H9 (cell line): ENCODE measurements at regions not wholly inside any gene's neighbourhood (a gene's known extent, or its start where the extent isn't known, plus 50 kb on each side); places are given as distances from the start of the nearest gene placed in this dataset.

ENCODE experiments used
- DNase-seq: peaks from one replicate; pipeline ENCODE4 v3.0.0-alpha.2; 2017
- H2AFZ ChIP-seq: one replicate; pipeline ENCODE4 v1.6.1; 2013; ENCODE audit warnings: mild to moderate bottlenecking, low read length, control low read depth, moderate library complexity
- H2AK5ac ChIP-seq: 2 replicates; pipeline ENCODE4 v1.6.1; 2013; ENCODE audit warnings: low read length, control low read depth, mixed read lengths; ENCODE audit not compliant: insufficient read length
- H2BK120ac ChIP-seq: one replicate; pipeline ENCODE4 v1.6.1; 2013; ENCODE audit warnings: low read depth, mild to moderate bottlenecking, low read length, control low read depth, inconsistent platforms; ENCODE audit not compliant: poor library complexity, severe bottlenecking
- H2BK12ac ChIP-seq: 2 replicates; pipeline ENCODE4 v1.6.1; 2013; ENCODE audit warnings: low read length, control low read depth, mixed read lengths, low read depth; ENCODE audit not compliant: insufficient read length
- H2BK15ac ChIP-seq: 2 replicates; pipeline ENCODE4 v1.6.1; 2013; ENCODE audit warnings: low read depth, low read length, control low read depth
- H2BK20ac ChIP-seq: one replicate; pipeline ENCODE4 v1.6.1; 2013; ENCODE audit warnings: low read depth, mild to moderate bottlenecking, low read length, control low read depth, inconsistent platforms; ENCODE audit not compliant: poor library complexity, severe bottlenecking
- H2BK5ac ChIP-seq: 2 replicates; pipeline ENCODE4 v1.6.1; 2013; ENCODE audit warnings: low read length, control low read depth, mixed read lengths; ENCODE audit not compliant: insufficient read length
- H3K14ac ChIP-seq: 2 replicates; pipeline ENCODE4 v1.6.1; 2013; ENCODE audit warnings: low read length, control low read depth; ENCODE audit not compliant: insufficient read depth
- H3K18ac ChIP-seq: 2 replicates; pipeline ENCODE4 v1.6.1; 2013; ENCODE audit warnings: low read depth, mild to moderate bottlenecking, mixed read lengths, low read length, control low read depth; ENCODE audit not compliant: insufficient read length
- H3K23ac ChIP-seq: 2 replicates; pipeline ENCODE4 v1.6.1; 2013; ENCODE audit warnings: low read length, control low read depth, mixed read lengths, low read depth; ENCODE audit not compliant: insufficient read length
- H3K23me2 ChIP-seq: 2 replicates; pipeline ENCODE4 v1.6.1; 2013; ENCODE audit warnings: low read depth, mild to moderate bottlenecking, mixed read lengths, low read length, control low read depth; ENCODE audit not compliant: insufficient read length, poor library complexity, severe bottlenecking
- H3K27ac ChIP-seq: 2 replicates; pipeline ENCODE4 v1.5.1; 2013; ENCODE audit warnings: low read length, control low read depth, mixed read lengths, low read depth; ENCODE audit not compliant: insufficient read length
- H3K27me3 ChIP-seq: 2 replicates; pipeline ENCODE4 v1.6.1; 2013; ENCODE audit warnings: low read length, control low read depth, inconsistent platforms; ENCODE audit not compliant: insufficient read depth
- H3K4ac ChIP-seq: 2 replicates; pipeline ENCODE4 v1.6.1; 2013; ENCODE audit warnings: low read depth, mild to moderate bottlenecking, control low read depth, inconsistent platforms, low read length, moderate library complexity
- H3K4me1 ChIP-seq: 2 replicates; pipeline ENCODE4 v1.6.1; 2013; ENCODE audit warnings: low read length, control low read depth, inconsistent platforms; ENCODE audit not compliant: insufficient read depth
- H3K4me2 ChIP-seq: 2 replicates; pipeline ENCODE4 v1.6.1; 2013; ENCODE audit warnings: low read length, control low read depth, mixed read lengths; ENCODE audit not compliant: insufficient read length, insufficient read depth
- H3K56ac ChIP-seq: 2 replicates; pipeline ENCODE4 v1.6.1; 2013; ENCODE audit warnings: low read depth, mild to moderate bottlenecking, mixed read lengths, low read length, control low read depth; ENCODE audit not compliant: insufficient read length
- H3K79me1 ChIP-seq: 2 replicates; pipeline ENCODE4 v1.6.1; 2013; ENCODE audit warnings: low read depth, mild to moderate bottlenecking, moderate library complexity, low read length, control low read depth, inconsistent platforms; ENCODE audit not compliant: insufficient read depth, poor library complexity, severe bottlenecking
- H3K79me2 ChIP-seq: 2 replicates; pipeline ENCODE4 v1.6.1; 2013; ENCODE audit warnings: low read length, control low read depth, inconsistent platforms; ENCODE audit not compliant: insufficient read depth
- H3K9ac ChIP-seq: 2 replicates; pipeline ENCODE4 v1.6.1; 2013; ENCODE audit warnings: low read length, control low read depth, mixed read lengths; ENCODE audit not compliant: insufficient read length; ENCODE audit errors: extremely low read depth
- H3K9me3 ChIP-seq: one replicate; pipeline ENCODE4 v1.6.1; 2013; ENCODE audit warnings: low read depth, low read length, inconsistent platforms; ENCODE audit not compliant: control insufficient read depth
- H3T11ph ChIP-seq: one replicate; pipeline ENCODE4 v1.6.1; 2013; ENCODE audit warnings: mild to moderate bottlenecking, low read length, control low read depth, inconsistent platforms
- H4K20me1 ChIP-seq: one replicate; pipeline ENCODE4 v1.6.1; 2013; ENCODE audit not compliant: control insufficient read depth, insufficient read length, insufficient read depth
- H4K5ac ChIP-seq: 2 replicates; pipeline ENCODE4 v1.6.1; 2013; ENCODE audit warnings: low read depth, mild to moderate bottlenecking, mixed read lengths, low read length, control low read depth; ENCODE audit not compliant: insufficient read length
- H4K8ac ChIP-seq: replicated peaks from 2 replicates; pipeline ENCODE4 v1.6.1; 2013; ENCODE audit warnings: low read length, control low read depth, mixed read lengths, low read depth; ENCODE audit not compliant: insufficient read length
- H4K91ac ChIP-seq: 2 replicates; pipeline ENCODE4 v1.6.1; 2013; ENCODE audit warnings: low read depth, mild to moderate bottlenecking, moderate library complexity, mixed read lengths, low read length, control low read depth; ENCODE audit not compliant: insufficient read length
- H3K27ac Mint-ChIP-seq, 3 experiments: 2 replicates in 2 of 3; 3 replicates in 1 of 3; pipeline ENCODE4 v1.8.0; 2020 to 2021; ENCODE audit warnings: mixed read lengths in 3 of 3, mild to moderate bottlenecking in 1 of 3, moderate library complexity in 1 of 3
- H3K27me3 Mint-ChIP-seq: 2 replicates; pipeline ENCODE4 v1.8.0; 2021; ENCODE audit warnings: low read depth, mild to moderate bottlenecking, moderate library complexity, mixed read lengths
- H3K36me3 Mint-ChIP-seq, 3 experiments: 2 replicates in 2 of 3; 3 replicates in 1 of 3; pipeline ENCODE4 v1.8.0; 2020 to 2021; ENCODE audit warnings: low read depth in 3 of 3, mixed read lengths in 3 of 3; ENCODE audit not compliant: insufficient read depth in 1 of 3
- H3K4me1 Mint-ChIP-seq, 2 experiments: 2 replicates each; pipeline ENCODE4 v1.8.0; 2020; ENCODE audit warnings: mixed read lengths in 2 of 2
- H3K4me3 Mint-ChIP-seq, 2 experiments: 2 replicates in 1 of 2; 3 replicates in 1 of 2; pipeline ENCODE4 v1.8.0; 2020 to 2021; ENCODE audit warnings: mild to moderate bottlenecking in 2 of 2, mixed read lengths in 2 of 2, moderate library complexity in 1 of 2
- H3K9me3 Mint-ChIP-seq, 2 experiments: 2 replicates in 1 of 2; 3 replicates in 1 of 2; pipeline ENCODE4 v1.8.0; 2020; ENCODE audit warnings: mild to moderate bottlenecking in 2 of 2, mixed read lengths in 2 of 2, moderate library complexity in 1 of 2
- WGBS: extraction: QIAGEN DNeasy Blood & Tissue Kit; methylation state at CpG from one replicate; pipeline ENCODE4 v1.1.7; 2013; ENCODE audit warnings: missing lambda C conversion rate, low lambda C conversion rate, mixed read lengths; ENCODE audit not compliant: insufficient read length; ENCODE audit errors: extremely low coverage; 5-methylcytosine and 5-hydroxymethylcytosine counted together
- TF ChIP-seq, protein P1 (sequence below): fragments of 200-600 bp; sonication (generic); conservative IDR thresholded peaks from 3 replicates; pipeline ENCODE4 v1.8.0; 2021; ENCODE audit warnings: antibody characterized with exemption, mild to moderate bottlenecking

- Histone ChIP-seq H2AFZ (no peak overlapping the region), H2BK15ac (no peak overlapping the region), H2AK5ac (no peak overlapping the region), H3K56ac (no peak overlapping the region), H4K91ac (no peak overlapping the region), H2BK120ac (no peak overlapping the region), H3K4me1 (no peaks in the 10 kb centered on the region), H3K79me2 (no peaks in the 10 kb centered on the region), H3T11ph (no peak overlapping the region), H2BK12ac (no peak overlapping the region), H3K18ac (no peak overlapping the region), H4K5ac (no peak overlapping the region), H3K27ac (no peak overlapping the region), H3K79me1 (no peaks in the 10 kb centered on the region), H4K20me1 (no peaks in the 10 kb centered on the region), H3K9ac (no peak overlapping the region), H3K23ac (no peak overlapping the region), H3K27me3 (no peaks in the 10 kb centered on the region), H3K9me3 (no peaks in the 10 kb centered on the region), H3K4me2 (no peak overlapping the region), H3K23me2 (no peaks in the 10 kb centered on the region), H3K14ac (no peak overlapping the region), H4K8ac (no peak overlapping the region), H2BK5ac (no peak overlapping the region), H2BK20ac (no peak overlapping the region), H3K4ac (no peak overlapping the region)
- TF ChIP-seq, protein P1, sequence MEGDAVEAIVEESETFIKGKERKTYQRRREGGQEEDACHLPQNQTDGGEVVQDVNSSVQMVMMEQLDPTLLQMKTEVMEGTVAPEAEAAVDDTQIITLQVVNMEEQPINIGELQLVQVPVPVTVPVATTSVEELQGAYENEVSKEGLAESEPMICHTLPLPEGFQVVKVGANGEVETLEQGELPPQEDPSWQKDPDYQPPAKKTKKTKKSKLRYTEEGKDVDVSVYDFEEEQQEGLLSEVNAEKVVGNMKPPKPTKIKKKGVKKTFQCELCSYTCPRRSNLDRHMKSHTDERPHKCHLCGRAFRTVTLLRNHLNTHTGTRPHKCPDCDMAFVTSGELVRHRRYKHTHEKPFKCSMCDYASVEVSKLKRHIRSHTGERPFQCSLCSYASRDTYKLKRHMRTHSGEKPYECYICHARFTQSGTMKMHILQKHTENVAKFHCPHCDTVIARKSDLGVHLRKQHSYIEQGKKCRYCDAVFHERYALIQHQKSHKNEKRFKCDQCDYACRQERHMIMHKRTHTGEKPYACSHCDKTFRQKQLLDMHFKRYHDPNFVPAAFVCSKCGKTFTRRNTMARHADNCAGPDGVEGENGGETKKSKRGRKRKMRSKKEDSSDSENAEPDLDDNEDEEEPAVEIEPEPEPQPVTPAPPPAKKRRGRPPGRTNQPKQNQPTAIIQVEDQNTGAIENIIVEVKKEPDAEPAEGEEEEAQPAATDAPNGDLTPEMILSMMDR = no peak
- no peak overlapping the region; a peak in 1 of 7 replicates for H3K27ac Mint-ChIP-seq
- H3K4me3 Mint-ChIP-seq = no peak overlapping the region
- H3K4me1 Mint-ChIP-seq = no peaks in the 10 kb centered on the region
- DNase-seq = no peak
- peaks cover 8% of the 10 kb centered on the region; the same call in 1 of the 2 replicates for H3K27me3 Mint-ChIP-seq
- peaks cover 0 to 5% of the 10 kb centered on the region in 2 experiments; a peak in 4 of 5 replicates for H3K9me3 Mint-ChIP-seq
- WGBS = no CpG with 5 or more reads among the region's 2 CpGs
- peaks cover 0 to 3% (median 0%) of the 10 kb centered on the region in 3 experiments; a peak in 2 of 7 replicates for H3K36me3 Mint-ChIP-seq
Observed at GRCh38 chr2:129324349-129324748, 655.1 kb upstream of the RAB6C start.
